Stromal cell of bone marrow (primary cell): ENCODE measurements at regions not wholly inside any gene's neighbourhood (a gene's known extent, or its start where the extent isn't known, plus 50 kb on each side); places are given as distances from the start of the nearest gene placed in this dataset.
"Not testable (repeated sequence)": the region's sequence is repeated elsewhere in the genome, so short reads cannot be mapped to it uniquely, and the experiment has no call there.

Source experiments
- DNase-seq: peaks from one replicate; pipeline ENCODE4 v3.0.0-alpha.2; 2012; ENCODE audit warnings: low read depth

- DNase-seq = no peak
These were observed 94.3 kb downstream of the OAT start for GRCh38 chr10:124324451-124324850.

- no peak for DNase-seq
These were observed 94.9 kb downstream of the OAT start for GRCh38 chr10:124323806-124324205.

GRCh38 chr10:124323111-124323725 is 95.5 kb downstream of the OAT start:
- peak; percentile 17 for DNase-seq

- DNase-seq = no peak
These were observed 96.3 kb downstream of the OAT start for GRCh38 chr10:124322191-124322980.

- DNase-seq = no peak
These were observed 97.2 kb downstream of the OAT start for GRCh38 chr10:124321433-124322089.

GRCh38 chr10:124320778-124321432 is 97.8 kb downstream of the OAT start:
- DNase-seq = no peak

GRCh38 chr10:124319926-124320391 is 98.8 kb downstream of the OAT start:
- DNase-seq = peak; percentile 46

GRCh38 chr10:124319520-124319919 is 99.2 kb downstream of the OAT start:
- DNase-seq = not testable (repeated sequence)

GRCh38 chr10:124318811-124319210 is 99.9 kb downstream of the OAT start:
- no peak for DNase-seq

- no peak for DNase-seq
These were observed 100.6 kb downstream of the OAT start for GRCh38 chr10:124318076-124318475.

- no peak for DNase-seq
These were observed 102.4 kb downstream of the OAT start for GRCh38 chr10:124316326-124316725.

- no peak for DNase-seq
These were observed 103.0 kb downstream of the OAT start for GRCh38 chr10:124315591-124316270.

GRCh38 chr10:124313374-124313773 is 105.3 kb downstream of the OAT start:
- DNase-seq = no peak

- DNase-seq = no peak
These were observed 109.9 kb downstream of the OAT start for GRCh38 chr10:124308811-124309210.

- DNase-seq = no peak
These were observed 110.6 kb downstream of the OAT start for GRCh38 chr10:124308056-124308645.

- DNase-seq = no peak
These were observed 111.1 kb downstream of the OAT start for GRCh38 chr10:124307591-124307990.

- DNase-seq = no peak
These were observed 111.8 kb downstream of the OAT start for GRCh38 chr10:124306922-124307371.

- DNase-seq = no peak
These were observed 112.2 kb downstream of the OAT start for GRCh38 chr10:124306520-124306919.

GRCh38 chr10:124305984-124306383 is 112.7 kb downstream of the OAT start:
- no peak for DNase-seq

- DNase-seq = no peak
These were observed 113.6 kb downstream of the OAT start for GRCh38 chr10:124305131-124305530.

- no peak for DNase-seq
These were observed 114.9 kb downstream of the OAT start for GRCh38 chr10:124303662-124304418.
